ENCODE measurements at regions not wholly inside any gene's neighbourhood (a gene's known extent, or its start where the extent isn't known, plus 50 kb on each side); places are given as distances from the start of the nearest gene placed in this dataset.
"Not testable (repeated sequence)": the region's sequence is repeated elsewhere in the genome, so short reads cannot be mapped to it uniquely, and the experiment has no call there.

DNA sequence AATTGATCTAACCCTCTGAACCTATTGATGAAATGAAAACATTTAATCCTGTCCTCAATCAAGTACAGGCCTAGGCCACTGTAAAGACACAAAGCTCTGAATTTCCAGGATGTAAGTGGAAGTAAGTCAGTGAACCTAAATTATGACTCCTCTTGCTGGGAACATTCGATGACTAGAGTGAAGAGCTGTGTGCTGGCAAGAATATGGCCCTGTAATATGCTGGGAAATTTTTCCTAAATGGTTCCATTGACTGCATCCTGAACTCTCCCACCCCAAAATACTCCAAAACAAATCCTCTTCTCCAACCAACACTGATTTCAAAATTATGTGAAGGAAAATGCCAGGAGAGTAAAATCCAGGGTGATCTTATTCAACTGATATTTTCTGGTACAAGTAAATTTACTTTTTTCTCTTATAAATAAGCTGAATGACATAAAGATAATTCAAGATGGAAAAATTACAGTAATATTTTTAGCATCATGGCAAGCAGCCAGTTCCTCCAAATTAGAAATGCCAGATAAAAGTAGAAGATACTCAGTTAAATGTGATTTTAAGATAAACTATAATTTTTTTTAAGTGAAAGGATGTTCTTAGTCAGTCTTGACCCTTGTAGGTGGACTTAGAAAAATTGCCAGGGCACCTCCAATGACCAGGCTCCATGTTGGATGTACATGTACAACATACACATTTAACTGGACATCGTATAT is 269.4 kb downstream of the PTGER3 start:
- ChIA-PET CTCF (no interaction called here), POLR2A (no interaction called here)
- no peak for DNase-seq (ENCODE audit: extremely low spot score)
- TF ChIP-seq, protein P1, sequence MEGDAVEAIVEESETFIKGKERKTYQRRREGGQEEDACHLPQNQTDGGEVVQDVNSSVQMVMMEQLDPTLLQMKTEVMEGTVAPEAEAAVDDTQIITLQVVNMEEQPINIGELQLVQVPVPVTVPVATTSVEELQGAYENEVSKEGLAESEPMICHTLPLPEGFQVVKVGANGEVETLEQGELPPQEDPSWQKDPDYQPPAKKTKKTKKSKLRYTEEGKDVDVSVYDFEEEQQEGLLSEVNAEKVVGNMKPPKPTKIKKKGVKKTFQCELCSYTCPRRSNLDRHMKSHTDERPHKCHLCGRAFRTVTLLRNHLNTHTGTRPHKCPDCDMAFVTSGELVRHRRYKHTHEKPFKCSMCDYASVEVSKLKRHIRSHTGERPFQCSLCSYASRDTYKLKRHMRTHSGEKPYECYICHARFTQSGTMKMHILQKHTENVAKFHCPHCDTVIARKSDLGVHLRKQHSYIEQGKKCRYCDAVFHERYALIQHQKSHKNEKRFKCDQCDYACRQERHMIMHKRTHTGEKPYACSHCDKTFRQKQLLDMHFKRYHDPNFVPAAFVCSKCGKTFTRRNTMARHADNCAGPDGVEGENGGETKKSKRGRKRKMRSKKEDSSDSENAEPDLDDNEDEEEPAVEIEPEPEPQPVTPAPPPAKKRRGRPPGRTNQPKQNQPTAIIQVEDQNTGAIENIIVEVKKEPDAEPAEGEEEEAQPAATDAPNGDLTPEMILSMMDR (IDR thresholded peaks at IDR 0.05; ENCODE audit: control extremely low read depth, extremely low read depth, low read depth, missing control alignments): no peak

- ChIA-PET CTCF (interaction anchor here (0.7 kb wide), 1 partner anchor 10 kb away, joined by 3 read pairs; no protein-coding TSS in a partner anchor), POLR2A (no interaction called here)
- TF ChIP-seq, protein P1 (IDR thresholded peaks at IDR 0.05; ENCODE audit: control extremely low read depth, extremely low read depth, low read depth, missing control alignments): no peak
- DNase-seq (ENCODE audit: extremely low spot score): no peak
Observed at GRCh38 chr1:70778934-70779333, 268.7 kb downstream of the PTGER3 start.

DNA sequence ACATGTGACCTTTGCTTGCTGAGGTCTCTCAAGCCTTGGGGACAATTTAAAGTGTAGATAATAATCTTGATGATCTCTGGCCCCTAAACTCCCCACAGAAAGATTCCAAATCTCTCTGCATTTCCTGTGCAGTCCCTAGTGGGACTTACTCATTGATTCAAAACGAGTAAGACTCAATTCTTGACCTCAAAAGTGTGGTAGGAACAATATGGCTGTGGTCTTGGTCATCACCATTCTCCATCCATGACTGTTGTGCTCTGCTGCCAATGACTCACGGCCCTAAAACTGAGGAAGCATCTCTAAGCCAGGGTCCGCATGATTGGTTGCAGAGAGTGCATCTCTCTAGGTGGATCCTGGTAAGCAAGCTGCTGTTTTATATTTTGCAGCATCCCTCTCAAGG is 268.0 kb downstream of the PTGER3 start:
- DNase-seq (ENCODE audit: extremely low spot score): no peak
- POLR2A ChIA-PET: no interaction called here
- CTCF ChIA-PET: interaction anchor here (0.7 kb wide), 1 partner anchor 10 kb away, joined by 3 read pairs; no protein-coding TSS in a partner anchor
- TF ChIP-seq, protein P1 (IDR thresholded peaks at IDR 0.05; ENCODE audit: control extremely low read depth, extremely low read depth, low read depth, missing control alignments): no peak

GRCh38 chr1:70785287-70785686 is 262.3 kb downstream of the PTGER3 start:
- POLR2A ChIA-PET: no interaction called here
- TF ChIP-seq, protein P1 (IDR thresholded peaks at IDR 0.05; ENCODE audit: control extremely low read depth, extremely low read depth, low read depth, missing control alignments): no peak
- CTCF ChIA-PET: interaction anchor here (0.9 kb wide), 1 partner anchor 22 kb away, joined by 3 read pairs; no protein-coding TSS in a partner anchor
- DNase-seq (ENCODE audit: extremely low spot score): no peak

GRCh38 chr1:70790232-70790923 is 257.2 kb downstream of the PTGER3 start:
- ChIA-PET CTCF (no interaction called here), POLR2A (no interaction called here)
- TF ChIP-seq, protein P1 (IDR thresholded peaks at IDR 0.05; ENCODE audit: control extremely low read depth, extremely low read depth, low read depth, missing control alignments): no peak
- DNase-seq (ENCODE audit: extremely low spot score): no peak

- CTCF ChIA-PET: interaction anchor here (1.8 kb wide), 1 partner anchor 11 kb away, joined by 3 read pairs; no protein-coding TSS in a partner anchor
- DNase-seq (ENCODE audit: extremely low spot score); POLR2A ChIA-PET: not testable (repeated sequence)
Observed at GRCh38 chr1:70795064-70795463, 252.6 kb downstream of the PTGER3 start.

DNA sequence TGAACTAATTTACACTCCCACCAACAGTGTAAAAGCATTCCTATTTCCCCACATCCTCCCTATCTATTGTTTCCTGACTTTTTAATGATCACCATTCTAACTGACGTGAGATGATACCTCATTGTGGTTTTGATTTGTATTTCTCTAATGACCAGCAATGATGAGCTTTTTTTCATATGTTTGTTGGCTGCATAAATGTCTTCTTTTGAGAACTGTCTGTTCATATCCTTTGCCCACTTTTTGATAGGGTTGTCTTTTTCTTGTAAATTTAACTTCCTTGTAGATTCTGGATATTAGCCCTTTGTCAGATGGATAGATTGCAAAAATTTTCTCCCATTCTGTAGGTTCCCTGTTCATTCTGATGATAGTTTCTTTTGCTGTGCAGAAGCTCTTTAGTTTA is 251.3 kb downstream of the PTGER3 start:
- DNase-seq (ENCODE audit: extremely low spot score); CTCF ChIA-PET; POLR2A ChIA-PET: not testable (repeated sequence)

GRCh38 chr1:70802625-70803024 is 245.0 kb downstream of the PTGER3 start:
- DNase-seq (ENCODE audit: extremely low spot score); POLR2A ChIA-PET; CTCF ChIA-PET: not testable (repeated sequence)
